ENCODE measurements at regions not wholly inside any gene's neighbourhood (a gene's known extent, or its start where the extent isn't known, plus 50 kb on each side); places are given as distances from the start of the nearest gene placed in this dataset.

DNA sequence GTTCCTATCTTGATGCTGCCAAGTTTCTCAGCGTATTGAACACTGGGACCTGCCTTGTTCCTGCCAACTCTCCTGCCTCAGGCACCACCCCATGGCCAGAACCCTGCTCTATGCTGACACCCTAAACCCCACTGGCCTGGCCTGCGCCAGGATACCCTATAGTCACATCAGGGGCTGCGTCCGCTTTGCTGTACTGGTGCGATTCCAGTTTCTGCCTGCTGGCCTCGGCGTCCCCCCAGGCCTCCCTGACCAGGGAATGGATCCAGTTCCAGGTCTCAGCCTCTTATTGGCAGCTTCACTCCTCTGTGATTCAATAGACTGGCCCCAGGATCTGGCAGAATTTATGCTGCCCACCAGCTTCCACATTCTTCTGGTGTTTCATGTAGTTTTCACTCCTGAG is 55.0 kb downstream of the GPR6 start:
- TF ChIP-seq, protein P1, sequence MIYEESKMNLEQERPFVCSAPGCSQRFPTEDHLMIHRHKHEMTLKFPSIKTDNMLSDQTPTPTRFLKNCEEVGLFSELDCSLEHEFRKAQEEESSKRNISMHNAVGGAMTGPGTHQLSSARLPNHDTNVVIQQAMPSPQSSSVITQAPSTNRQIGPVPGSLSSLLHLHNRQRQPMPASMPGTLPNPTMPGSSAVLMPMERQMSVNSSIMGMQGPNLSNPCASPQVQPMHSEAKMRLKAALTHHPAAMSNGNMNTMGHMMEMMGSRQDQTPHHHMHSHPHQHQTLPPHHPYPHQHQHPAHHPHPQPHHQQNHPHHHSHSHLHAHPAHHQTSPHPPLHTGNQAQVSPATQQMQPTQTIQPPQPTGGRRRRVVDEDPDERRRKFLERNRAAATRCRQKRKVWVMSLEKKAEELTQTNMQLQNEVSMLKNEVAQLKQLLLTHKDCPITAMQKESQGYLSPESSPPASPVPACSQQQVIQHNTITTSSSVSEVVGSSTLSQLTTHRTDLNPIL (CRISPR knock-in tag; IDR thresholded peaks at IDR 0.05; ENCODE audit: low read depth), result no peak
- TF ChIP-seq TOX (CRISPR knock-in tag; IDR thresholded peaks at IDR 0.05; ENCODE audit: borderline replicate concordance) (no peak), CSDC2 (CRISPR knock-in tag; IDR thresholded peaks at IDR 0.05) (no peak), ESRRG (CRISPR knock-in tag; IDR thresholded peaks at IDR 0.05) (no peak), OSR1 (CRISPR knock-in tag; IDR thresholded peaks at IDR 0.05) (no peak), ZNF8 (CRISPR knock-in tag; IDR thresholded peaks at IDR 0.05) (no peak), TCF4 (CRISPR knock-in tag; IDR thresholded peaks at IDR 0.05; ENCODE audit: borderline replicate concordance) (no peak)
- ATAC-seq, result no peak

DNA sequence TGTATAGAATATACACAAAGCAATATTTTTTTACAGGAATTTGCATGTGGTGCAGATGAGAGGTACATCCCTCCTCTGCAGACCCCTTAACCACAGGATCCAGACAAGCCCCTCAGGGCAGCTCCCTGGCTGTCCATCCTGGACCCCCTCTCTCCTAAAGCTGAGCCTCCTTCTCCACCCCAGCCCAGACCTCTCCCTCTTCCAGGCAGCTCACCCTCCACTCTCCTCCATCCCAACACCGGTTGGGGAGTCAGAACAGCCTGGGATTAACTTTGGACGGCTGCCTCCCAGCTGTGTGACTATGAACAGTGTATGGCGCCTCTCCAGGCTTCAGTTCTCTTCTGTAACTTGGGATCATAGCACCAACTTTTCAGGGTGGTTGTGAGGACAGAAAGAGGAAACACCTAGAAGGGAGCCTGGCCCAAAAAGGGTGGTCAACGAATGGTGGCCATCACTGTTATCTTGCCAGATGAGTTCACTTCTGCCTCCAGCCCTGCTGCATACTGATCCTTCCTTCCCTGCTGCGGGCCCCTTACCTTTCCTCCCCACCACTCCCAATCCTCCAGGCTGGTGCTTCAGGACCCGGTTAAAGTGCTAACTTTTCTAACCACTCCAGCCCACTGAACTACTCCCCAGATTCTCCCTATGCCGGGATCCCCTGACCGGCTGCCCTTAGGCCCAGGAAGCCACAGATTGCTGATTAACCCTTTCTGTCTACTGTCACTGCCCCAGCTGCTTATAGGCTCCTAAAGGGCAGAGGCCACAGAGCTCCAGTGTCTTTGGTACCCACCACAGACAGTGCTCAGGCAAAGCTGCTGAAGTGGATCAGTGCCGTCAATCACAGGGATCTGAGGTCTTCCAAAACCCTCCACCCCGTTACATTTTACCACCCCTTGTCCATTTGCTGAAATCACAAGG is 55.9 kb downstream of the GPR6 start:
- no peak for TF ChIP-seq ZFP30 (CRISPR knock-in tag; IDR thresholded peaks at IDR 0.05)
- TF ChIP-seq ZNF565 (CRISPR knock-in tag; conservative IDR thresholded peaks at IDR 0.05; ENCODE audit: low read depth), result no peak
- TF ChIP-seq, protein P2, sequence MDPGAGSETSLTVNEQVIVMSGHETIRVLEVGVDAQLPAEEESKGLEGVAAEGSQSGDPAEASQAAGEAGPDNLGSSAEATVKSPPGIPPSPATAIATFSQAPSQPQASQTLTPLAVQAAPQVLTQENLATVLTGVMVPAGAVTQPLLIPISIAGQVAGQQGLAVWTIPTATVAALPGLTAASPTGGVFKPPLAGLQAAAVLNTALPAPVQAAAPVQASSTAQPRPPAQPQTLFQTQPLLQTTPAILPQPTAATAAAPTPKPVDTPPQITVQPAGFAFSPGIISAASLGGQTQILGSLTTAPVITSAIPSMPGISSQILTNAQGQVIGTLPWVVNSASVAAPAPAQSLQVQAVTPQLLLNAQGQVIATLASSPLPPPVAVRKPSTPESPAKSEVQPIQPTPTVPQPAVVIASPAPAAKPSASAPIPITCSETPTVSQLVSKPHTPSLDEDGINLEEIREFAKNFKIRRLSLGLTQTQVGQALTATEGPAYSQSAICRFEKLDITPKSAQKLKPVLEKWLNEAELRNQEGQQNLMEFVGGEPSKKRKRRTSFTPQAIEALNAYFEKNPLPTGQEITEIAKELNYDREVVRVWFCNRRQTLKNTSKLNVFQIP (CRISPR knock-in tag; IDR thresholded peaks at IDR 0.05; ENCODE audit: borderline replicate concordance, low read depth), result no peak
- TF ChIP-seq ZNF70 (CRISPR knock-in tag; IDR thresholded peaks at IDR 0.05), result no peak
- no peak for TF ChIP-seq ARNTL (CRISPR knock-in tag; IDR thresholded peaks at IDR 0.05; ENCODE audit: borderline replicate concordance, low read depth)
- TF ChIP-seq ZFP3 (CRISPR knock-in tag; IDR thresholded peaks at IDR 0.05), result no peak
- TF ChIP-seq ZC3H10 (CRISPR knock-in tag; IDR thresholded peaks at IDR 0.05), result no peak
- TF ChIP-seq, protein P1 (CRISPR knock-in tag; IDR thresholded peaks at IDR 0.05; ENCODE audit: low read depth), result no peak
- no peak for TF ChIP-seq ESRRG (CRISPR knock-in tag; IDR thresholded peaks at IDR 0.05)
- TF ChIP-seq ZNF8 (CRISPR knock-in tag; IDR thresholded peaks at IDR 0.05), result no peak
- TF ChIP-seq TCF4 (CRISPR knock-in tag; IDR thresholded peaks at IDR 0.05; ENCODE audit: borderline replicate concordance), result no peak
- TF ChIP-seq, protein P3, sequence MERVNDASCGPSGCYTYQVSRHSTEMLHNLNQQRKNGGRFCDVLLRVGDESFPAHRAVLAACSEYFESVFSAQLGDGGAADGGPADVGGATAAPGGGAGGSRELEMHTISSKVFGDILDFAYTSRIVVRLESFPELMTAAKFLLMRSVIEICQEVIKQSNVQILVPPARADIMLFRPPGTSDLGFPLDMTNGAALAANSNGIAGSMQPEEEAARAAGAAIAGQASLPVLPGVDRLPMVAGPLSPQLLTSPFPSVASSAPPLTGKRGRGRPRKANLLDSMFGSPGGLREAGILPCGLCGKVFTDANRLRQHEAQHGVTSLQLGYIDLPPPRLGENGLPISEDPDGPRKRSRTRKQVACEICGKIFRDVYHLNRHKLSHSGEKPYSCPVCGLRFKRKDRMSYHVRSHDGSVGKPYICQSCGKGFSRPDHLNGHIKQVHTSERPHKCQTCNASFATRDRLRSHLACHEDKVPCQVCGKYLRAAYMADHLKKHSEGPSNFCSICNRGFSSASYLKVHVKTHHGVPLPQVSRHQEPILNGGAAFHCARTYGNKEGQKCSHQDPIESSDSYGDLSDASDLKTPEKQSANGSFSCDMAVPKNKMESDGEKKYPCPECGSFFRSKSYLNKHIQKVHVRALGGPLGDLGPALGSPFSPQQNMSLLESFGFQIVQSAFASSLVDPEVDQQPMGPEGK (CRISPR knock-in tag; IDR thresholded peaks at IDR 0.05; ENCODE audit: borderline replicate concordance), result no peak
- no peak for TF ChIP-seq OSR1 (CRISPR knock-in tag; IDR thresholded peaks at IDR 0.05)
- no peak for TF ChIP-seq PPARA (CRISPR knock-in tag; IDR thresholded peaks at IDR 0.05; ENCODE audit: borderline replicate concordance)
- no peak for TF ChIP-seq BACH2 (CRISPR knock-in tag; IDR thresholded peaks at IDR 0.05; ENCODE audit: borderline replicate concordance)
- TF ChIP-seq, protein P4, sequence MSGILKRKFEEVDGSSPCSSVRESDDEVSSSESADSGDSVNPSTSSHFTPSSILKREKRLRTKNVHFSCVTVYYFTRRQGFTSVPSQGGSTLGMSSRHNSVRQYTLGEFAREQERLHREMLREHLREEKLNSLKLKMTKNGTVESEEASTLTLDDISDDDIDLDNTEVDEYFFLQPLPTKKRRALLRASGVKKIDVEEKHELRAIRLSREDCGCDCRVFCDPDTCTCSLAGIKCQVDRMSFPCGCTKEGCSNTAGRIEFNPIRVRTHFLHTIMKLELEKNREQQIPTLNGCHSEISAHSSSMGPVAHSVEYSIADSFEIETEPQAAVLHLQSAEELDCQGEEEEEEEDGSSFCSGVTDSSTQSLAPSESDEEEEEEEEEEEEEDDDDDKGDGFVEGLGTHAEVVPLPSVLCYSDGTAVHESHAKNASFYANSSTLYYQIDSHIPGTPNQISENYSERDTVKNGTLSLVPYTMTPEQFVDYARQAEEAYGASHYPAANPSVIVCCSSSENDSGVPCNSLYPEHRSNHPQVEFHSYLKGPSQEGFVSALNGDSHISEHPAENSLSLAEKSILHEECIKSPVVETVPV (CRISPR knock-in tag; IDR thresholded peaks at IDR 0.05), result no peak
- no peak for TF ChIP-seq CSDC2 (CRISPR knock-in tag; IDR thresholded peaks at IDR 0.05)
- ATAC-seq, result no peak

DNA sequence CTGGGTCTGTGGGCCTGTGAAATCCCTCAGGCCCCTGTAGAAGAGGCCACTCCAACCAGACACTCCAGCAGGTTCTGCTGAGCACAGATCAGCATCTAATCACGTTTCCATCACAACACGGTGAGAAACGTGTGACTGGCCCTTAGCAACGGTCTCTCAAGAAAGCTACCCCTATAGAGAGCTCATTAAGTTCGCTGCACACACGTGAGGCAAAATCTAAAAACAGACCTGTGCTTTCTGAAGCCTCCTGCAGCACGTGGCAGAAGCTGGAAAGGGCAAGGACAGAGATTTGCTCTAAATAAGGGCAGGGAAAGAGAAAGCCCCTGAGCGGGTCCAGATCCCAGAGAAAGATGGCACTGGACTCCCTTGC is 56.5 kb downstream of the GPR6 start:
- TF ChIP-seq ZFP30 (CRISPR knock-in tag; IDR thresholded peaks at IDR 0.05) (no peak), ZC3H10 (CRISPR knock-in tag; IDR thresholded peaks at IDR 0.05) (no peak), PPARA (CRISPR knock-in tag; IDR thresholded peaks at IDR 0.05; ENCODE audit: borderline replicate concordance) (no peak), ZNF70 (CRISPR knock-in tag; IDR thresholded peaks at IDR 0.05) (no peak)
- TF ChIP-seq, protein P3 (CRISPR knock-in tag; IDR thresholded peaks at IDR 0.05; ENCODE audit: borderline replicate concordance), result no peak
- TF ChIP-seq, protein P2 (CRISPR knock-in tag; IDR thresholded peaks at IDR 0.05; ENCODE audit: borderline replicate concordance, low read depth), result no peak
- TF ChIP-seq, protein P1 (CRISPR knock-in tag; IDR thresholded peaks at IDR 0.05; ENCODE audit: low read depth), result no peak
- no peak for ATAC-seq

Measured in SK-N-SH treated with all-trans-retinoic acid at 6 μM for 48 hours (cell line).